Ishikawa (cell line): ENCODE measurements at regions not wholly inside any gene's neighbourhood (a gene's known extent, or its start where the extent isn't known, plus 50 kb on each side); places are given as distances from the start of the nearest gene placed in this dataset.

Experiments used
- EGR1 ChIP-seq: IDR thresholded peaks from 2 replicates; pipeline ENCODE4 v1.6.1; 2012
- EP300 ChIP-seq: IDR thresholded peaks from 2 replicates; pipeline ENCODE4 v1.6.1; 2012; ENCODE audit warnings: borderline replicate concordance
- MAX ChIP-seq: IDR thresholded peaks from 2 replicates; pipeline ENCODE4 v1.6.1; 2012
- NFIC ChIP-seq: IDR thresholded peaks from 2 replicates; pipeline ENCODE4 v1.6.1; 2012
- RAD21 ChIP-seq: IDR thresholded peaks from 2 replicates; pipeline ENCODE4 v1.6.1; 2012; ENCODE audit warnings: low read depth
- TF ChIP-seq, protein P1 (sequence below): IDR thresholded peaks from 2 replicates; pipeline ENCODE4 v1.6.1; 2012; ENCODE audit warnings: low read depth, mild to moderate bottlenecking

GRCh38 chr22:48683640-48684039 is 1144.0 kb downstream of the BRD1 start:
- TF ChIP-seq EP300 (no peak), NFIC (no peak), MAX (no peak), RAD21 (no peak), EGR1 (no peak)
- TF ChIP-seq, protein P1, sequence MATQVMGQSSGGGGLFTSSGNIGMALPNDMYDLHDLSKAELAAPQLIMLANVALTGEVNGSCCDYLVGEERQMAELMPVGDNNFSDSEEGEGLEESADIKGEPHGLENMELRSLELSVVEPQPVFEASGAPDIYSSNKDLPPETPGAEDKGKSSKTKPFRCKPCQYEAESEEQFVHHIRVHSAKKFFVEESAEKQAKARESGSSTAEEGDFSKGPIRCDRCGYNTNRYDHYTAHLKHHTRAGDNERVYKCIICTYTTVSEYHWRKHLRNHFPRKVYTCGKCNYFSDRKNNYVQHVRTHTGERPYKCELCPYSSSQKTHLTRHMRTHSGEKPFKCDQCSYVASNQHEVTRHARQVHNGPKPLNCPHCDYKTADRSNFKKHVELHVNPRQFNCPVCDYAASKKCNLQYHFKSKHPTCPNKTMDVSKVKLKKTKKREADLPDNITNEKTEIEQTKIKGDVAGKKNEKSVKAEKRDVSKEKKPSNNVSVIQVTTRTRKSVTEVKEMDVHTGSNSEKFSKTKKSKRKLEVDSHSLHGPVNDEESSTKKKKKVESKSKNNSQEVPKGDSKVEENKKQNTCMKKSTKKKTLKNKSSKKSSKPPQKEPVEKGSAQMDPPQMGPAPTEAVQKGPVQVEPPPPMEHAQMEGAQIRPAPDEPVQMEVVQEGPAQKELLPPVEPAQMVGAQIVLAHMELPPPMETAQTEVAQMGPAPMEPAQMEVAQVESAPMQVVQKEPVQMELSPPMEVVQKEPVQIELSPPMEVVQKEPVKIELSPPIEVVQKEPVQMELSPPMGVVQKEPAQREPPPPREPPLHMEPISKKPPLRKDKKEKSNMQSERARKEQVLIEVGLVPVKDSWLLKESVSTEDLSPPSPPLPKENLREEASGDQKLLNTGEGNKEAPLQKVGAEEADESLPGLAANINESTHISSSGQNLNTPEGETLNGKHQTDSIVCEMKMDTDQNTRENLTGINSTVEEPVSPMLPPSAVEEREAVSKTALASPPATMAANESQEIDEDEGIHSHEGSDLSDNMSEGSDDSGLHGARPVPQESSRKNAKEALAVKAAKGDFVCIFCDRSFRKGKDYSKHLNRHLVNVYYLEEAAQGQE = no peak
